ENCODE measurements at regions not wholly inside any gene's neighbourhood (a gene's known extent, or its start where the extent isn't known, plus 50 kb on each side); places are given as distances from the start of the nearest gene placed in this dataset.

- Histone ChIP-seq H3K79me2 (ENCODE audit: control insufficient read depth, insufficient read depth, low read length) (no peaks in the 10 kb centered on the region), H2AFZ (ENCODE audit: insufficient read depth, low read depth, low read length, poor library complexity, severe bottlenecking) (no peak overlapping the region), H3K4me2 (replicated peaks; ENCODE audit: low read depth, low read length, poor library complexity, severe bottlenecking) (no peak overlapping the region), H3K36me3 (replicated peaks in 1 of 2; ENCODE audit: control extremely low read depth in 1 of 2, control insufficient read depth in 1 of 2, extremely low read depth in 1 of 2, insufficient read depth in 2 of 2, low read length in 1 of 2) (no peaks in the 10 kb centered on the region), H3K27me3 (replicated peaks in 1 of 4; ENCODE audit: control extremely low read depth in 1 of 4, control insufficient read depth in 3 of 4, insufficient read depth in 4 of 4, low read length in 3 of 4) (peaks cover 0 to 10% (median 3%) of the 10 kb centered on the region in 4 experiments), H3K4me1 (ENCODE audit: control insufficient read depth in 2 of 2, insufficient read depth in 2 of 2, low read length in 2 of 2) (no peaks in the 10 kb centered on the region), H3K27ac (ENCODE audit: low read length in 2 of 2) (no peak overlapping the region), H3K4me3 (ENCODE audit: control extremely low read depth in 1 of 5, extremely low read depth in 1 of 5, insufficient read depth in 1 of 5, low read depth in 2 of 5, low read length in 4 of 5) (no peak overlapping the region), H3K9ac (ENCODE audit: low read length) (no peak overlapping the region), H3K9me3 (ENCODE audit: control extremely low read depth in 1 of 3, control insufficient read depth in 2 of 3, insufficient read depth in 1 of 3, low read length in 2 of 3) (no peaks in the 10 kb centered on the region), H4K20me1 (ENCODE audit: control insufficient read depth, insufficient read depth, low read length, poor library complexity, severe bottlenecking) (no peaks in the 10 kb centered on the region)
- no peak overlapping the region for H3K27ac Mint-ChIP-seq
- WGBS (ENCODE audit: insufficient coverage): no CpG with 5 or more reads among the region's 1 CpG
- intact Hi-C loops (cut with micrococcal nuclease): no loop called here
- H3K4me1 Mint-ChIP-seq: no peaks in the 10 kb centered on the region
- CTCF ChIA-PET: no interaction called here
- H3K4me3 Mint-ChIP-seq: no peak overlapping the region
- no peaks in the 10 kb centered on the region for H3K9me3 Mint-ChIP-seq (ENCODE audit: insufficient read depth)
- ATAC-seq (ENCODE audit: low read depth) (no peak), DNase-seq (no peak)
- peaks cover 9% of the 10 kb centered on the region for H3K27me3 Mint-ChIP-seq
- POLR2A ChIA-PET: interaction anchor here (0.6 kb wide), 1 partner anchor 70 kb away, joined by 4 read pairs; no protein-coding TSS in a partner anchor
- TF ChIP-seq EZH2 (IDR thresholded peaks at IDR 0.05; ENCODE audit: borderline replicate concordance, insufficient read depth, low read depth, low read length, poor library complexity, severe bottlenecking): no peak
- TF ChIP-seq CTCF (IDR thresholded peaks at IDR 0.05): no peak
Observed at GRCh38 chr12:91591639-91591987, 409.0 kb upstream of the DCN start.

- CTCF ChIA-PET: no interaction called here
- Mint-ChIP-seq H3K27me3 (peaks cover 9% of the 10 kb centered on the region), H3K4me3 (no peak overlapping the region), H3K27ac (no peak overlapping the region), H3K9me3 (ENCODE audit: insufficient read depth) (no peaks in the 10 kb centered on the region), H3K4me1 (no peaks in the 10 kb centered on the region)
- Histone ChIP-seq H2AFZ (ENCODE audit: insufficient read depth, low read depth, low read length, poor library complexity, severe bottlenecking) (no peak overlapping the region), H3K4me3 (ENCODE audit: control extremely low read depth in 1 of 5, extremely low read depth in 1 of 5, insufficient read depth in 1 of 5, low read depth in 2 of 5, low read length in 4 of 5) (no peak overlapping the region), H3K4me1 (ENCODE audit: control insufficient read depth in 2 of 2, insufficient read depth in 2 of 2, low read length in 2 of 2) (no peaks in the 10 kb centered on the region), H3K79me2 (ENCODE audit: control insufficient read depth, insufficient read depth, low read length) (no peaks in the 10 kb centered on the region), H3K9me3 (ENCODE audit: control extremely low read depth in 1 of 3, control insufficient read depth in 2 of 3, insufficient read depth in 1 of 3, low read length in 2 of 3) (no peaks in the 10 kb centered on the region), H3K36me3 (replicated peaks in 1 of 2; ENCODE audit: control extremely low read depth in 1 of 2, control insufficient read depth in 1 of 2, extremely low read depth in 1 of 2, insufficient read depth in 2 of 2, low read length in 1 of 2) (no peaks in the 10 kb centered on the region), H3K9ac (ENCODE audit: low read length) (no peak overlapping the region), H3K27ac (ENCODE audit: low read length in 2 of 2) (no peak overlapping the region), H3K27me3 (replicated peaks in 1 of 4; ENCODE audit: control extremely low read depth in 1 of 4, control insufficient read depth in 3 of 4, insufficient read depth in 4 of 4, low read length in 3 of 4) (peaks cover 0 to 10% (median 3%) of the 10 kb centered on the region in 4 experiments), H3K4me2 (replicated peaks; ENCODE audit: low read depth, low read length, poor library complexity, severe bottlenecking) (no peak overlapping the region), H4K20me1 (ENCODE audit: control insufficient read depth, insufficient read depth, low read length, poor library complexity, severe bottlenecking) (no peaks in the 10 kb centered on the region)
- TF ChIP-seq CTCF (IDR thresholded peaks at IDR 0.05) (no peak), EZH2 (IDR thresholded peaks at IDR 0.05; ENCODE audit: borderline replicate concordance, insufficient read depth, low read depth, low read length, poor library complexity, severe bottlenecking) (no peak)
- no peak for DNase-seq
- POLR2A ChIA-PET: interaction anchor here (0.6 kb wide), 1 partner anchor 70 kb away, joined by 4 read pairs; no protein-coding TSS in a partner anchor
- ATAC-seq (ENCODE audit: low read depth): no peak
- WGBS (ENCODE audit: insufficient coverage): no CpG with 5 or more reads among the region's 1 CpG
- intact Hi-C loops (cut with micrococcal nuclease): no loop called here
Observed at GRCh38 chr12:91590966-91591638, 408.5 kb upstream of the DCN start.
